Activated CD4-positive, CD25-positive, alpha-beta regulatory T cell treated with anti-CD3 and anti-CD28 coated beads, Interleukin-2, amount 50 U/mL, for 24 hours (primary cell): ENCODE measurements at regions not wholly inside any gene's neighbourhood (a gene's known extent, or its start where the extent isn't known, plus 50 kb on each side); places are given as distances from the start of the nearest gene placed in this dataset.

Experiments
- ATAC-seq, 2 donors: fragments of 150-1000 bp; cut with Tn5 transposase; one replicate each; pipeline ENCODE4 v1.10.0; 2021; ENCODE audit warnings: mild to moderate bottlenecking in 1 of 2, moderate library complexity in 1 of 2

- no peak for ATAC-seq
These were observed 451.3 kb downstream of the NTRK3 start for GRCh38 chr15:87805117-87805820.

GRCh38 chr15:87804451-87804850, 452.1 kb downstream of the NTRK3 start:
- no peak for ATAC-seq

GRCh38 chr15:87799838-87800237, 456.7 kb downstream of the NTRK3 start:
- ATAC-seq = no peak

DNA sequence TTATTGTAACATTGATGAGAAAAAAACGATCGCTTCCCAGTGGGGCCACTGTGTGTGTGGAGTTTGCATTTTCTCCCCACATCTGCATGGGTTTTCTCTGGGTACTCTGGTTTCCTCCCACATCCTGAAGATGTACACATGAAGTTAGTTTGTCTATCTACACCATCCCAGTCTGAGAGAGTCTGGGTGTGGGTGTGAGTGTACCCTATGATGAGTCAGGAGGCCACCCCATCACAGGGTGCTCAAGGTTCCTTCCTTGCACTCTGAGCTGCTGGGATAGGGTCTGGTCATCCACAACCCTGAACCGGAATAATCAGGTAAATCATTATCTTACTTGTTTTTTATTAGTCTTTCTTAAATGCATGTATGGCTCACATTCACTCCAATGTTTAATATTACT, 457.1 kb downstream of the NTRK3 start:
- ATAC-seq = no peak

- no peak for ATAC-seq
These were observed 462.8 kb downstream of the NTRK3 start for GRCh38 chr15:87793725-87794124.

- ATAC-seq = no peak
These were observed 464.1 kb downstream of the NTRK3 start for GRCh38 chr15:87792250-87793040.

DNA sequence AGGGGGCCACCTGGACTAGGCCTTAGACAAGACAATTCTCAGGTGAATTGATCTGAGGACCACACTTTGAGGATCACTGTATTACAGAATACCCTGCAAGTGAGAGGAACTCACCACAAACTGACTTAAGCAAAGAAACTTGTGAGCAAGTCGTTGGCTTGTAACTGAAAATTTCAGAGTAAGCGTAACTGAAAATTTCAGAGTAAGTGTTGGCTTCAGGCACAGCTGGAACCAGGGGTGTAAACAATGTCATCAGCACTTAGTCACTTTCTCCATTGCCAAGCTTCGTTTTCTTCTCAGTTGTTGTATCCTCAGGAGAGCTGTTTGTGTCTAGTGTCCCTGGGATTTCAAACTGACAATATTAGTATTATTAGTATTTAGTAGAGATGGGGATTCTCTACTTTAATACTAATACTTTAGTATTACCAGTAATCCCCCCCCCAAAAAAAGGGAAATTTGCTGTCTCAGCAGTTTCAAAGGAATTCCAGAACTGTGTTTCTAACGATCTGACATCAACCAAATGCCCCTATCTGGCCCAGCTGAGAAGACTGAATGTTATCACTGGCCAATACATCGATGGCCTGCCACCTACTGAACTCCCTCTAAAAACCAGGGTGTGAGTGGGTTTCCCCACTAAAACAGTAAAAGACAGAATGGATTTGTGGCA, 474.4 kb downstream of the NTRK3 start:
- ATAC-seq = no peak

DNA sequence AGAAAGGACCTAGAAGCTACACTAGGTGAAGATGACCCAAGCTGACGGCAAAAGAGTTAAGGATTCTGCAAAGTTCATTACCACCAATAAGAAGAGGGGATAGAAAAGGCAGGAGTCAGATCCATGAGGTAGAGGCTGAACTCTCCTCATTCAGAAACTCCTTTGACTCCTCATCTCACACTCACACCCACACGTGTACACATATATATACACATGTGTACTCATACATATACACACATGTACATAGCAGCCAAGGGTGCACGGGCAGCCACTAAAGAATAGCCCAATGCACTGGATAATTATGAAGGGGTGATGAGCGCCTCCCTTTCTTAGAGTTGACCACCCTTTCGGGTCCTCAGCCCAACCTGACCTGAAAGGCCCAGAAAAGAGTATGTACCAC, 476.8 kb downstream of the NTRK3 start:
- no peak for ATAC-seq

DNA sequence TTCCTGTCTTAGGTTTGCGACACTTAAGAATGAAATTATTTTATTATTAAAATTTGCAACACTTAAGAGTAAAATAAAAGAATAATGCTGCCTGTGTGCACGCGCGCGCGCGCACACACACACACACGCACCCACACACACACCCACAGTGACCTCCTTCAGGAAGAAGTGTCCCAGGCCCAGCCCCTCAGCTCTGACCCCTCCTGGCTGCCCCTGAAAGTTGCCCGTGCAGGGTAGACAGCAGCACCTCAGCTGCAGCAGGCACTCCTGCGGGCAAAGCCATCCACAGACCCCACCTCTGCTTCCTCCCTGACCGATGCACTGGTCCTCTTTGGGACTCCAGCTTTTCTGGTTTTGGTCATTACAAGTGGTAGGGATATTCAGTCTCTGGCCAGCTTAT, 478.2 kb downstream of the NTRK3 start:
- ATAC-seq = no peak

GRCh38 chr15:87777054-87777561, 479.4 kb downstream of the NTRK3 start:
- ATAC-seq = no peak

GRCh38 chr15:87767516-87767915, 489.0 kb downstream of the NTRK3 start:
- ATAC-seq = no peak

- ATAC-seq = no peak
These were observed 491.9 kb downstream of the NTRK3 start for GRCh38 chr15:87764461-87765240.

DNA sequence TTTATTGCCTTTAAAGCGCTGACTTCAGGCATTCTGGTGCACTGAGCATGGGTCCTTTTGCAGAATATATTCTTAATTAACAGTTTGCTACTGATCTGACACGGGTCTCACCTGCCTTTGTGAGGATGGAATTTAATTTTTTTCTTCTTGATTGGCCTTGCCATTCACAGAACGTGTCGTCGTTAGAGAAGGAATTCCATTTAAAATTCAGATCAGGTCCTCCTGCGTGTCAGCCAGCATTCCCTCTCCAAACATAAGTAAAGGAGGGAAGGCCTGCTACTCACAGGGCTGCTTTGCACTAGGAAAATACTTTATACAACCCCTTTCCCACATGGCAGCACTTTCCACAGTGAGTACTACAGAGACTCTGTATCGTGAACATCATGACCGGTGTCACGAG, 492.7 kb downstream of the NTRK3 start:
- ATAC-seq = no peak

DNA sequence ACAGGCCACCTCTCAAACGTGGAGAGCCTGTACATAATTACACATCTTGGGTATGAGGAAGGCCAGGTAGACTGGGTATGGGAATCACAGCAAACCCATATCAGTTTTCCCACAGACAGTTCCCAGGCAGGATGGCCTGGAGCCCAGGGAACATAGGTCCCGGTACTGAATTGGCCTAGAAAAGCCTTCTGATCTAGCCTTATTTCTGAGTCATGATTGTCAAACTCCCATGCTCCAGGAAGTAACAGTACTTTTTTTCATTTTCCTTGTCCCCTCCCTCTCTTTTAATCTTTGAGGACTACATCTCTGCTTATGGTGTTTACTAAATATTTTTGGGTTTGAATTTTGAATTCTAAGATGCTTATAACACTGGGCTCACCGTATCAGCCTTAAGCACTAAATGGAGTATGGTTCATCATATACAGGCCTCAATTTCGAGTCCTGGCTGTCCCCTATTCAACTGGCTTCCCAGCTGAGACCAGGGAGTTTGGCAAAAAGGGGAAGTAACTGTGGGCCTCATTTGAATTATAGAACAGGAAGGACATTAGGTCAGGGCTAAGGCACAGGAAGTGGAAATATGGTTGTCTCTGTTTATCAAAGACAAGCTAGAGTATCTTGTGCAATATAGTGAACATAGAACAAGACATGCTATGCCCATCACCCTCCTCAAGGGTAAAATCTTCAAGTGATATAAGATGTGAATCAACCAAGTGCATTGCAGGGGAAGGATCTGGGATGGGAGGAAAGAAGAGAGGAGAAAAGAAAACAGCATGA, 494.6 kb downstream of the NTRK3 start:
- no peak for ATAC-seq

- ATAC-seq = no peak
These were observed 495.8 kb downstream of the NTRK3 start for GRCh38 chr15:87760547-87761314.

- no peak for ATAC-seq
These were observed 497.6 kb downstream of the NTRK3 start for GRCh38 chr15:87758794-87759418.

- ATAC-seq = no peak
These were observed 499.5 kb downstream of the NTRK3 start for GRCh38 chr15:87757084-87757483.

- ATAC-seq = no peak
These were observed 500.5 kb downstream of the NTRK3 start for GRCh38 chr15:87756072-87756471.

DNA sequence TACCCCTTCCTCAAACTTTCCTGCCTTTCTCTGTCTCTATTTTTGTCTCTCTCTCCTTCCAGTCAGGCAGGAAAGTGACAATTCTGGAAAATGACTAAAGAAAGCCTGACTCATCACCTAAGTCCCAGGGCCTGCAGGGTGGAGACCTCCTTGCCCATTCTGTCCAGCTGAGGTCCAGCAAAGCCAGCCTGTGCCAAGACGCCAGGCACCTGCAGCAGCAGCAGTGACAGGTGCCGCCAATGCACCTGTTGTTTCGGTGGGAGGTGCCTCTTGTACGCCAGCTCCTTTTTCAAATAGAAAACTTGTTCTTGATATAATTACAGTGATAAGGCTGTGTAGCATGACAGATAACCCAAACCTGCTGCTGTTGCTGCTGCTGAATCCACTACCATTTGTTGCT, 501.3 kb downstream of the NTRK3 start:
- no peak for ATAC-seq

DNA sequence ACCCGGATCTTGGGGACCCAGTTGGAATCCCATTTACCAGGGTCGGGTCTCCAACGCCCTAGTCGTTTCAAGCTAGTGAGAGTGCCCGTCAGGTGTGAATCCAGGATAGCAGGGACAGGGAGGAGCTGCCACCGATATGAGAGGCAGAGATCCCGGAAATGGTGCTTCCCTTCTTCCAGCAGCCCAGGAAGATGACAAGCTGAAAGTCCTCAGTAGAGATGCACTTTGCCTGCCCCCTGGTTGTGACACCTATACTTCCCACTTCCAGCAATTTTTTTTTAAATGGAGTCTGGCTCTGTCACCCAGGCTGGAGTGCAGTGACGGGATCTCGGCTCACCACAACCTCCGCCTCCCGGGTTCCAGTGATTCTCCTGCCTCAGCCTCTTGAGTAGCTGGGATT, 503.0 kb downstream of the NTRK3 start:
- ATAC-seq = no peak
